ENCODE measurements at regions not wholly inside any gene's neighbourhood (a gene's known extent, or its start where the extent isn't known, plus 50 kb on each side); places are given as distances from the start of the nearest gene placed in this dataset.

- DNase-seq, result no peak
- H3K36me3 ChIP-seq, result no peaks in the 10 kb centered on the region
- no peak for TF ChIP-seq POLR2A (IDR thresholded peaks at IDR 0.05)
- no peak for TF ChIP-seq CTCF (IDR thresholded peaks at IDR 0.05)
- H3K4me1 ChIP-seq, result no peaks in the 10 kb centered on the region
- no peaks in the 10 kb centered on the region for H3K27me3 ChIP-seq
- no peak overlapping the region for H3K4me3 ChIP-seq
- no peak overlapping the region for H3K27ac ChIP-seq
- no peaks in the 10 kb centered on the region for H3K9me3 ChIP-seq
- intact Hi-C loops (cut with DNase I; ENCODE audit: low total_unique reads), result loop anchor here (10.0 kb wide), 1 partner anchor 241 kb away; no protein-coding TSS in a partner anchor
These were observed 58.7 kb downstream of the RMI2 start for GRCh38 chr16:11403920-11404319.

GRCh38 chr16:11404603-11405002, 59.3 kb downstream of the RMI2 start:
- intact Hi-C loops (cut with DNase I; ENCODE audit: low total_unique reads), result loop anchor here (10.0 kb wide), 1 partner anchor 240 kb away; no protein-coding TSS in a partner anchor
- Histone ChIP-seq H3K4me1 (no peaks in the 10 kb centered on the region), H3K27ac (no peak overlapping the region), H3K27me3 (no peaks in the 10 kb centered on the region), H3K36me3 (no peaks in the 10 kb centered on the region), H3K4me3 (no peak overlapping the region), H3K9me3 (no peaks in the 10 kb centered on the region)
- TF ChIP-seq CTCF (IDR thresholded peaks at IDR 0.05) (no peak), POLR2A (IDR thresholded peaks at IDR 0.05) (no peak)
- no peak for DNase-seq

- intact Hi-C loops (cut with DNase I; ENCODE audit: low total_unique reads), result loop anchor here (10.0 kb wide), 1 partner anchor 239 kb away; no protein-coding TSS in a partner anchor
These were observed 60.3 kb downstream of the RMI2 start for GRCh38 chr16:11405331-11406176.

GRCh38 chr16:11406177-11406560, 60.9 kb downstream of the RMI2 start:
- Histone ChIP-seq H3K4me3 (no peak overlapping the region), H3K36me3 (no peaks in the 10 kb centered on the region), H3K27me3 (no peaks in the 10 kb centered on the region), H3K9me3 (no peaks in the 10 kb centered on the region), H3K4me1 (no peaks in the 10 kb centered on the region), H3K27ac (no peak overlapping the region)
- TF ChIP-seq CTCF (IDR thresholded peaks at IDR 0.05) (no peak), POLR2A (IDR thresholded peaks at IDR 0.05) (no peak)
- intact Hi-C loops (cut with DNase I; ENCODE audit: low total_unique reads), result loop anchor here (10.0 kb wide), 1 partner anchor 239 kb away; no protein-coding TSS in a partner anchor
- DNase-seq, result no peak

More at GRCh38 chr16:11405331-11406176, 60.3 kb downstream of the RMI2 start:
- no peaks in the 10 kb centered on the region for H3K27me3 ChIP-seq
- TF ChIP-seq CTCF (IDR thresholded peaks at IDR 0.05) (peak in 2 of 4 experiments; percentile 21 to 34), POLR2A (IDR thresholded peaks at IDR 0.05) (no peak)
- no peaks in the 10 kb centered on the region for H3K4me1 ChIP-seq
- no peak for DNase-seq
- H3K9me3 ChIP-seq, result no peaks in the 10 kb centered on the region
- no peak overlapping the region for H3K4me3 ChIP-seq
- H3K27ac ChIP-seq, result no peak overlapping the region
- no peaks in the 10 kb centered on the region for H3K36me3 ChIP-seq

All from uterus (tissue), 3 donors.